C4-2B (cell line): ENCODE measurements at regions not wholly inside any gene's neighbourhood (a gene's known extent, or its start where the extent isn't known, plus 50 kb on each side); places are given as distances from the start of the nearest gene placed in this dataset.

Source experiments
- ZFX ChIP-seq: fragments of 450-650 bp; IDR thresholded peaks from 2 replicates; pipeline ENCODE4 v1.6.1; 2017
- TF ChIP-seq, protein P1 (sequence below): fragments of 450-650 bp; conservative IDR thresholded peaks from 2 replicates; pipeline ENCODE4 v1.5.1; 2017; ENCODE audit warnings: mild to moderate bottlenecking

DNA sequence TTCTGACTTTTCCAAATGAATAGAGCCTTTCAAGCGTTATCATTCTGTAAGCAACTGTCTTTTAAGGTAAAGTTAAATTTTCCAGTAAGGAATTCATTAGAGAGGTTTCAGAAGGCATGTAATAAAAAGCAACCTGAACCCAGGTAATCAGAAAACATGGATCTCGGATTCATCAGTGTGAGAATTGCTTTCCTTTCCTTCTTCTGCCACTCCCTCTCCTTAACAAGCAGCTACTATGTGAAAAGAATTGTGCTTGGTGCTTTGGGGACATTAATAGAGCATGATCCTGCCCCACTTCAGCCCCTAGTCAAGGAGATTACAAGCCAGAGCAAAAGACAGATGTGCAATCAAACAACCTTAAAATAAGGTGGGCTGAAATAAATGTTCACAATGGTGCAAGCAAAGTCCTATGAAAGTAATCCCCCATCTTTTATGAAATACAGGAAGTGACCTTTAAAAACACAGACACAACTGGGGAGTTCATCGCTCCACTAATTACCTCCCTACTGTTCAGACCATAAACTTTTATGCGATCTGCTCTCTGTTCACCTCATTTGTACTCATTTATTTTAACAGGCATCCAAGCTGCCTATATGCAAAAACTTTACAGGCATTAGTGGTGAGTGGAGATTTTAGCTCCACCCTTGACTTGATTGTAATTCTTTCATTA is 122.9 kb upstream of the RASGEF1B start:
- TF ChIP-seq, protein P1, sequence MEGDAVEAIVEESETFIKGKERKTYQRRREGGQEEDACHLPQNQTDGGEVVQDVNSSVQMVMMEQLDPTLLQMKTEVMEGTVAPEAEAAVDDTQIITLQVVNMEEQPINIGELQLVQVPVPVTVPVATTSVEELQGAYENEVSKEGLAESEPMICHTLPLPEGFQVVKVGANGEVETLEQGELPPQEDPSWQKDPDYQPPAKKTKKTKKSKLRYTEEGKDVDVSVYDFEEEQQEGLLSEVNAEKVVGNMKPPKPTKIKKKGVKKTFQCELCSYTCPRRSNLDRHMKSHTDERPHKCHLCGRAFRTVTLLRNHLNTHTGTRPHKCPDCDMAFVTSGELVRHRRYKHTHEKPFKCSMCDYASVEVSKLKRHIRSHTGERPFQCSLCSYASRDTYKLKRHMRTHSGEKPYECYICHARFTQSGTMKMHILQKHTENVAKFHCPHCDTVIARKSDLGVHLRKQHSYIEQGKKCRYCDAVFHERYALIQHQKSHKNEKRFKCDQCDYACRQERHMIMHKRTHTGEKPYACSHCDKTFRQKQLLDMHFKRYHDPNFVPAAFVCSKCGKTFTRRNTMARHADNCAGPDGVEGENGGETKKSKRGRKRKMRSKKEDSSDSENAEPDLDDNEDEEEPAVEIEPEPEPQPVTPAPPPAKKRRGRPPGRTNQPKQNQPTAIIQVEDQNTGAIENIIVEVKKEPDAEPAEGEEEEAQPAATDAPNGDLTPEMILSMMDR: no peak
- TF ChIP-seq ZFX: no peak
